Smooth muscle cell of the brain vasculature (primary cell): ENCODE measurements at regions not wholly inside any gene's neighbourhood (a gene's known extent, or its start where the extent isn't known, plus 50 kb on each side); places are given as distances from the start of the nearest gene placed in this dataset.
"Not testable (repeated sequence)": the region's sequence is repeated elsewhere in the genome, so short reads cannot be mapped to it uniquely, and the experiment has no call there.

ENCODE experiments used
- DNase-seq: peaks from one replicate; pipeline ENCODE4 v3.0.0-alpha.2; 2012; ENCODE audit warnings: low read depth, low spot score

DNA sequence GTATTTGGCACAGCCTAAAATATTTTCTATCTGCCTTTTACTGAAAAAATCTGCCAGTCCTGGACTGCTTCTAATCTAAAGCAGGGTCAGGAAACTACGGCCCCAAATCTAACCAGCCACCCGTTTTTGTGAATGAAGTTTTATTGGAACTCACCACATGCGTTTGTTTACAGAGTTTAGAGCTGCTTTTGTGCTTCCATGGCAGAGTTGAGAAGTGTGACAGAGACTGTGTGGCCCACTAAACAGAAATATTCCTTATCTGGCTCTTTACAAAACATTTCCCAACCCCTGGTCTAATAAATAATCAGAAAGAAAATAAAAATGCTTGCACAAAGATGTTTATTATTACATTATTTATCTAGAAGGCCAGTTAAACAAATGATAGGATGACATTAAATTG, 110.2 kb downstream of the COPRS start:
- DNase-seq = no peak

GRCh38 chr17:31746884-31747495, 112.1 kb downstream of the COPRS start:
- DNase-seq = no peak

- no peak for DNase-seq
Observed at GRCh38 chr17:31745964-31746600, 113.0 kb downstream of the COPRS start.

DNA sequence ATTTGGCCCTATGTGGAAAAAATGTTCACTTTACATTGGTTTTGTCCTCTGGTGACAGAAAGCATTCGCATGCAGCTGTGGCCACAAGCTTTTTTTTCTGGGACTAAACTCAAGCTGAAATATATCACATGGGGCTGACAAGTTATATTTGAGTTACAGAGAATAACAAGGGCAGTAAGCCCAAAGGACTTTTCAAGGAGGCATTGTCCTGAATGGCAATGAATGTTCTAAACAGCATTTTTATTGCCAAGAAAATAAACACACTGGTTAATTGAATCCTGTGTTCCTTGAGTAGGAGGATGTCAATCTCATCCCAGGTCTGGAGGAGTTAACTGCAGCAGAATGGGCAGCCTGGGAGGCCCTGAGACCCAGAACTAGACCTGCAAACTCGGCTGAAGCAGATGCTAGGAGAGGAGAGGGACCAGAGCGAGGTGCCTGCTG, 114.5 kb downstream of the COPRS start:
- DNase-seq = no peak

DNA sequence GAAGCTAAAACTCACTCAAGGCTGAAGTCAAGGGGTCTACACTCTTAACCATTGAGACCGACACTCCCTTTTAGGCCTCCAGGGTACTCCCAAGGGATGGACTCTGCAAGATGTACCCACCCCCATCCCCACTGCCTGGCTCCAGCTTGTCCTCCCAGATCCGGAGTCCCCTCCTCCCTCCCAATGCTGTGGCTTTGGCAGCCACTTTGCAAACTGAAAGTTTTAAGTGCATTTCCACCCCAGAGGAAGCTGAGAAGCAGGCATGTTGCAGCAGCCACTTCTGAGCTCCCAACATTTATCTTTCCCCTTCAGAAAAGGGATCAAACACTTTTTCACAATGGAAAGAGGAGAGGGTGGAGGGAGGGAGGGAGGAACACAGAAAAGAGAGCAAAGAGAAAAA, 115.2 kb downstream of the COPRS start:
- DNase-seq = no peak

DNA sequence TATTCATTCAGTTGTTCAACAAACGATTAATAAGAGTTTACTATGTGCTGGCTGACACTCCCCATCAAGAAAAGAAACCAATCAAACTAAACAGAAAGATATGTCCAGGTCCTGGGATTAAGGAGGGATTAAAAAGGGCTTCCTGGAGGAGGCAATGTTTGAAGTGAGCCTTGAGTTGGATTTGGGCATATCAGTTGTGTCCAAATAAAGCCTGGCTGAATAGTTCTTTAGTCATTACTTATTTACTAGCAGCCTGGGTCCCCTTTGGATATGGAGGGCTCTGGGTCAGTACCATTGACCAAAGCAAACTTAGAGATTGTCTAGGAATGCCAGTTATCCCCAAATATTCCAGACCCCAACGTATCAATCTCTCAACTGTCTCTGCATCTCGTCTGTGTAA, 117.7 kb downstream of the COPRS start:
- no peak for DNase-seq

GRCh38 chr17:31740611-31741082, 118.4 kb downstream of the COPRS start:
- no peak for DNase-seq

GRCh38 chr17:31738996-31739699, 119.9 kb downstream of the COPRS start:
- no peak for DNase-seq

GRCh38 chr17:31738488-31738887, 120.6 kb downstream of the COPRS start:
- DNase-seq = no peak

DNA sequence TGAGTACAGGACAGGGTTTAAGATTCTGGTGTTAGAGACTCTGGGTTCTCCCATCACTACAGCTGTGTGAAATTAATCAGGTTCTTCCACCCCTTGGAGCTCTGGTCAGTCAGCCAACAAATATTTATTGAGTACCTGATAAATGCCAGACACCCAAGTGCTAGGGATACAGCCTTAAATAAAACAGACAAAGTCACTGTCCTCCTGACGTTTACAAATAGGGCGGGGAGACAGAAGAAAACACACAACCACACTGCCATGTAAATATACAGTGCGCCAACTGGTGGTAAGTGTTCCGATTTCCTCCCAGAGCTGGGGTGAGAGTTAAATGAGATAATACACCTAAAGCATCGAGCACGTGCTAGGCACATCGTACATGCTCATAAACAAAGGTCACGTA, 121.0 kb downstream of the COPRS start:
- no peak for DNase-seq

GRCh38 chr17:31736855-31737625, 122.0 kb downstream of the COPRS start:
- no peak for DNase-seq

- DNase-seq = no peak
Observed at GRCh38 chr17:31733326-31733725, 125.7 kb downstream of the COPRS start.

DNA sequence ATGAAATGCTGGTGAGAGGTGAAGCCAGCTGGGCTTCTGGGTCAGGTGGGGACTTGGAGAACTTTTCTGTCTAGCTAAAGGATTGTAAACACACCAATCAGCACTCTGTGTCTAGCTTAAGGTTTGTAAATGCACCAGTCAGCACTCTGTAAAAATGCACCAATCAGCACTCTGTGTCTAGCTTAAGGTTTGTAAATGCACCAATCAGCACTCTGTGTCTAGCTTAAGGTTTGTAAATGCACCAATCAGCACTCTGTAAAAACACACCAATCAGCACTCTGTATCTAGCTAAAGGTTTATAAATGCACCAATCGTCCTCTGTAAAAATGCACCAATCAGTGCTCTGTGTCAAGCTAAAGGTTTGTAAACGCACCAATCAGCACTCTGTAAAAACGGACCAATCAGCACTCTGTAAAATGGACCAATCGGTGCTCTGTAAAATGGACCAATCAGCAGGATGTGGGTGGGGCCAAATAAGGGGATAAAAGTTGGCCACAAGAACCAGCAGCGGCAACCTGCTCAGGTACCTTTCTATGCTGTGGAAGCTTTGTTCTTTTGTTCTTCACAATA, 127.4 kb downstream of the COPRS start:
- not testable (repeated sequence) for DNase-seq

DNA sequence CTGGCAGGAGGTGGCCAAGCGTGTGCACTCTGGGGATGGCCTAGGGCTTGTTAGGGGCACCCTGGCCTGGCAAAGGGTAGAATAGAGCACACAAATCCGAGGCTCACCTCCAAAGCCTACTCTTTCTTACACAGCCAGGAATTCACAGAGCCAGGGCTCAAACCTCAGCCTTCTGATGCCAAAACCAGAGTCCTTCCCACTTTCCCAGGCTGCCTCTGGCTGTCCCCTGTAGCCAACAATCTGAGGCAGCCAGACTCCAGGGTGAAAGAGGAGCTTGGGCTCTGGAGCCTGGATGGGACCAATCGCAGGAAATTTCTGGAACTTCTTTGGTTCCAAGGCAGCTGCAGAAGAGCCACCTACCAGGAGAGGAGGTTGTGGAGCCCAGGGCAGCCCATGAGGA, 127.9 kb downstream of the COPRS start:
- no peak for DNase-seq

GRCh38 chr17:31726980-31727427, 132.0 kb downstream of the COPRS start:
- DNase-seq = no peak

DNA sequence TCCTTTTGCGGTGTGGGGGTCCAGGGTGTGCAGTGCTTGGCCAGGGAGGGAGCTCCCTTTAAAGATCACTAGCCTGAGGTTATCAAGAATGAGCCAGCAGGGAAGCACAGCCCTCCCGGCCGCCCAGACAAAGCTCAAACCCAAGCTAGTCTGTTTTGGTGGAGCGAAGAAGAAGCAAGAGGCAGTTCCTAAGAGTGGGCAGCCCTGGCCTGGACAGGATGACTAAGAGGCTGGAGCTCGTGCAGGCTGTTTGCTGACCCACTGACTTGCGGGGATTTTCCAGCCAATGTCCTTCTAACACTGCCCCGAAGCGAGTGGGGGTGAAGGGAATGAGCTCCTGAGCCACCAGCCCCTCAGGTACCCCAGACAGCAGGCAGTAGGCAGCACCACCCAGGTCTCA, 134.4 kb downstream of the COPRS start:
- no peak for DNase-seq

GRCh38 chr17:31724026-31724425, 135.0 kb downstream of the COPRS start:
- DNase-seq = no peak

DNA sequence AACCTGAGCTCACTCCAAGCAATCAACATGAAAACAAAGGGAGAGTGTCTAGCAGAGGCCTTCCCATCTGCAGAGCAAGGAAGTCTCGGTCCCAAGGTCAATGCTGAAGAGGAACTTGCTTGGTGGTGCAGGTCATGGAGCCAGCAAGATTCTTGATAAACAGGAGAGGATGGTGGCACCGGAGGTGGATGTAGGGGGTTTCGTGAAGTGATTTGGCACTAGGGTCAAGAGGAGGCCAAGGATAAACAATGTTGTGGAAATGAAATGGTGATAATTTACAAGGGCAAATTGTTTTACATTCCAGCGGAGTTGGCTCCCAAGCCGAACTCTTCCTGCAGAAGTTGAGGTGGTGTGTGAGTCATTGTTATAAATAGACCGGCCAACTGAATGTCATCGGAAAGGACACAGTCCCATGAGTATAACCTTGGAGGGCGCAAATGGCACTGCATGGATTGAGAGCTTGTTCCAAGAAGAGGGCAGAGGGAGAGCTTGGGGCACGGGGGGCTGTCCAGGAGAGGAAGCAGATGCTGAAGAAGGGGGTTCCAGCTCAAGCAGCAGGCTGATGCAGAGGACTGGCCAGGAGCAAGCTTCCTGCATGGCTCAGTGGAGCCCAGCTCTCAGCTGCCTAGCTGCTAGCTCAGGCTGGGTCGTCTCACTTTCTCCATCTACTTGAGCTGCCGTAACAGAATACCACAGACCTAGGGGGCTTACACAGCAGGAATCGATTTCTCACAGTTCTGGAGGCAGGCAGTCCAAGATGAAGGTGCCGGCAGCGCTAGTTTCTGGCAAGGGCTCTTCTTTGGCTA, 136.6 kb downstream of the COPRS start:
- DNase-seq = no peak

GRCh38 chr17:31721291-31722025, 137.6 kb downstream of the COPRS start:
- DNase-seq = no peak

- not testable (repeated sequence) for DNase-seq
Observed at GRCh38 chr17:31717251-31717650, 141.8 kb downstream of the COPRS start.
